Immature natural killer cell (primary cell): ENCODE measurements at regions not wholly inside any gene's neighbourhood (a gene's known extent, or its start where the extent isn't known, plus 50 kb on each side); places are given as distances from the start of the nearest gene placed in this dataset.
"Not testable (repeated sequence)": the region's sequence is repeated elsewhere in the genome, so short reads cannot be mapped to it uniquely, and the experiment has no call there.

Experiments
- DNase-seq, 3 donors: peaks; one replicate each; pipeline ENCODE4 v3.0.0; 2022; ENCODE audit warnings: mixed read lengths in 1 of 3
- H3K27ac Mint-ChIP-seq, 6 donors: one replicate each; pipeline ENCODE4 v1.8.0; 2020; ENCODE audit warnings: mixed read lengths in 6 of 6, mild to moderate bottlenecking in 5 of 6, inconsistent platforms in 4 of 6, moderate library complexity in 3 of 6
- H3K27me3 Mint-ChIP-seq, 3 donors: one replicate each; pipeline ENCODE4 v1.8.0; 2020 to 2021; ENCODE audit warnings: low read depth in 3 of 3, mild to moderate bottlenecking in 3 of 3, mixed read lengths in 3 of 3, moderate library complexity in 3 of 3, inconsistent platforms in 1 of 3
- H3K36me3 Mint-ChIP-seq, 3 donors: one replicate each; pipeline ENCODE4 v1.8.0; 2020; ENCODE audit warnings: mixed read lengths in 3 of 3, inconsistent platforms in 2 of 3, mild to moderate bottlenecking in 2 of 3
- H3K4me1 Mint-ChIP-seq, 2 donors: one replicate each; pipeline ENCODE4 v1.8.0; 2020; ENCODE audit warnings: inconsistent platforms in 2 of 2, mild to moderate bottlenecking in 2 of 2, mixed read lengths in 2 of 2, moderate library complexity in 1 of 2
- H3K4me3 Mint-ChIP-seq, 5 donors: one replicate each; pipeline ENCODE4 v1.8.0; 2020; ENCODE audit warnings: mild to moderate bottlenecking in 5 of 5, mixed read lengths in 5 of 5, inconsistent platforms in 3 of 5, moderate library complexity in 3 of 5
- H3K9me3 Mint-ChIP-seq, 6 donors: one replicate each; pipeline ENCODE4 v1.8.0; 2020; ENCODE audit warnings: mild to moderate bottlenecking in 6 of 6, mixed read lengths in 6 of 6, inconsistent platforms in 4 of 6, moderate library complexity in 3 of 6

DNA sequence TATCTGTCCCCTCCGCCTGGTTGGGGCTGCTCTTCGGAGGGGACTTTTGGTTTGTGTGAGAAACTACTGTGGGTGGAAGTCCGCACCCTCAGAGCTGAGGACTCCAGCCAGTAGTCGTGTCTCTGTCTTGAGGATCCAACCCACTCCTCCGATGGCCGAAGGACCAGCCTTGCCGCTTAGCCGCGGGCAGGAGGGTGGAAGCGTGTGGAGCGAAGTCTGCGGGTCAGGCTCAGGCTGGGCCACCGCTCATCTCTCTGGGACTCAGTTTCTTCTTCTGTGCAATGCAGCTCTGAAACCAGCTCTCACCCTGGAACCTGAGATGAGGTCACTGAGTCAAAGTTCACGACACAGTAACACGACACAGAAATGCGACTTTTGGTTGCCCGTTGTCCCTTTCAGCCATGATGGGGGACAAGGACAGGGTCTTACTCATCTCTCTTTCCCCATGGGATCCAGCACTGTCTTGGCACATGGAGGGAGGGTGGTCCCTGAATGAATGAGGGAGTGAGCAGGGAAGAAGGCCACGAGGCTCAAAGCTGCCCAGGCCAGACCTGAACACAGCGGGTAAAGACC lies 133.3 kb upstream of the PODXL start:
- peaks cover 4 to 21% (median 10%) of the 10 kb centered on the region in 3 donors for H3K27me3 Mint-ChIP-seq
- no peak overlapping the region for H3K27ac Mint-ChIP-seq
- no peak for DNase-seq
- H3K4me3 Mint-ChIP-seq = no peak overlapping the region
- no peaks in the 10 kb centered on the region for H3K36me3 Mint-ChIP-seq
- no peaks in the 10 kb centered on the region for H3K4me1 Mint-ChIP-seq
- no peaks in the 10 kb centered on the region for H3K9me3 Mint-ChIP-seq

GRCh38 chr7:131688738-131689661 lies 132.6 kb upstream of the PODXL start:
- Mint-ChIP-seq H3K27me3 (peaks cover 4 to 20% (median 10%) of the 10 kb centered on the region in 3 donors), H3K36me3 (no peaks in the 10 kb centered on the region), H3K9me3 (no peaks in the 10 kb centered on the region), H3K4me3 (no peak overlapping the region), H3K27ac (no peak overlapping the region), H3K4me1 (no peaks in the 10 kb centered on the region)
- peak; percentile 21 to 39 (median 29) for DNase-seq

GRCh38 chr7:131687296-131687695 lies 130.9 kb upstream of the PODXL start:
- Mint-ChIP-seq H3K36me3 (no peaks in the 10 kb centered on the region), H3K4me1 (no peaks in the 10 kb centered on the region), H3K27ac (no peak overlapping the region), H3K4me3 (no peak overlapping the region), H3K9me3 (no peaks in the 10 kb centered on the region), H3K27me3 (peaks cover 2 to 21% (median 8%) of the 10 kb centered on the region in 3 donors)
- no peak for DNase-seq

GRCh38 chr7:131686833-131687232 lies 130.4 kb upstream of the PODXL start:
- Mint-ChIP-seq H3K9me3 (no peaks in the 10 kb centered on the region), H3K27me3 (peaks cover 2 to 21% (median 10%) of the 10 kb centered on the region in 3 donors), H3K27ac (no peak overlapping the region), H3K4me3 (no peak overlapping the region), H3K36me3 (no peaks in the 10 kb centered on the region), H3K4me1 (no peaks in the 10 kb centered on the region)
- DNase-seq = no peak

DNA sequence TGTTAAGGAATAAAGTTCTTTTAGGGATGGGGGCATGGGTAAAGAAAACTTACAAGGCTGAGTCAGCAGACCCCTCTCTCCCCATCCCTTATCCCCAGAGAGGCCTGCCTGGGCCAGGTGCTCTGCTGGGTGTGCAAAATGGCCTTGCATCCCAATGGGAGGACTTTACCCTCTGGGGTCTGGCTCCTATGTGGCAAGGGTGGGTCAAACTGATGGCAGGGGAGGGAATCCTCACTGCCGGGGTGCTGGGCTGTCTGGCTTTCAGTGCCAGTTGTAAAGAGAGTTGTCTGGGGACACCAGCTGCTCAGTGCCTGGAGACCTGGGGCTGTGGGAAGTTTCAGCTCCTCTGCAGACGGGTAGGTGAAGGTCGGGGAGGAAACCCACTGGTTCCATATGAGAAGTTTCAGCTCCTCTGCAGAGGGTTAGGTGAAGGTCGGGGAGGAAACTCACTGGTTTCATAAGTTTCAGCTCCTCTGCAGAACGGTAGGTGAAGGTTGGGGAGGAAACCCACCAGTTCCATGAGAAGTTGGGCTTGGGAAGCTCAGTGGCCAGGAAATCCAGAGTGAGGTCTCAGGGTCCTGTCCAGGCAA lies 127.2 kb upstream of the PODXL start:
- no peak overlapping the region for H3K27ac Mint-ChIP-seq
- peaks cover 0 to 2% (median 0%) of the 10 kb centered on the region in 6 donors for H3K9me3 Mint-ChIP-seq
- no peak overlapping the region for H3K4me3 Mint-ChIP-seq
- no peak for DNase-seq
- no peaks in the 10 kb centered on the region for H3K4me1 Mint-ChIP-seq
- H3K27me3 Mint-ChIP-seq = peaks cover 3 to 12% (median 3%) of the 10 kb centered on the region in 3 donors
- H3K36me3 Mint-ChIP-seq = no peaks in the 10 kb centered on the region

GRCh38 chr7:131681961-131682360 lies 125.5 kb upstream of the PODXL start:
- H3K4me1 Mint-ChIP-seq = no peaks in the 10 kb centered on the region
- no peaks in the 10 kb centered on the region for H3K36me3 Mint-ChIP-seq

GRCh38 chr7:131679071-131679470 lies 122.6 kb upstream of the PODXL start:
- DNase-seq, H3K9me3 Mint-ChIP-seq, H3K27ac Mint-ChIP-seq, H3K4me3 Mint-ChIP-seq, H3K4me1 Mint-ChIP-seq, H3K27me3 Mint-ChIP-seq, H3K36me3 Mint-ChIP-seq: not testable (repeated sequence)

More at GRCh38 chr7:131681961-131682360, 125.5 kb upstream of the PODXL start:
- Mint-ChIP-seq H3K27ac (no peak overlapping the region), H3K9me3 (peaks cover 0 to 2% (median 0%) of the 10 kb centered on the region in 6 donors), H3K27me3 (peaks cover 1 to 8% (median 3%) of the 10 kb centered on the region in 3 donors), H3K4me3 (no peak overlapping the region)
- no peak for DNase-seq

- H3K36me3 Mint-ChIP-seq, H3K27me3 Mint-ChIP-seq, H3K27ac Mint-ChIP-seq, H3K9me3 Mint-ChIP-seq, H3K4me1 Mint-ChIP-seq, DNase-seq, H3K4me3 Mint-ChIP-seq: not testable (repeated sequence)
Observed at GRCh38 chr7:131676850-131677249, 120.4 kb upstream of the PODXL start.

DNA sequence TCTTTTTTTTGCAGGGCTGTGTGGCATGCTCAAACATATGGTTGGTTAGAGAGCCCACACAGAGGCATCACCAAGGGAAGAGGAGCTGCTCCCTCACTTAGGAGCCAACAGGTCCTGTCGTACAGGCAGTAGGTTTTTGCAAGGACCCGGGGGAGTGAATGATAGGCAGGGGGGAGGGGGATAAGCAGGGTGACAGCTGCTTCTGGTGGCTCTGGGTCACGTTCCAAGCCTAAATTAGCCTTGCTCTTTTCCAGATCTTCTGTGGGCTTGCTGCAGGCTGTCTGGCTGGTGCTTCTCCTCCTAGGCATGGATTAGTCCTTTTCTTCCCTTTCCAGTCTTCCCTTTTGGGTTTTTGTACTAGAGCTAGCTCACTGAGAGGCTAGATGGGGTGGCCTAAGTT lies 117.7 kb upstream of the PODXL start:
- H3K4me1 Mint-ChIP-seq = no peaks in the 10 kb centered on the region
- H3K9me3 Mint-ChIP-seq = peaks cover 0 to 8% (median 0%) of the 10 kb centered on the region in 6 donors
- no peaks in the 10 kb centered on the region for H3K36me3 Mint-ChIP-seq
- H3K27me3 Mint-ChIP-seq = peaks cover 0 to 14% (median 1%) of the 10 kb centered on the region in 3 donors
- DNase-seq = no peak
- no peak overlapping the region for H3K27ac Mint-ChIP-seq
- no peak overlapping the region for H3K4me3 Mint-ChIP-seq

GRCh38 chr7:131673576-131673975 lies 117.1 kb upstream of the PODXL start:
- H3K4me1 Mint-ChIP-seq = no peaks in the 10 kb centered on the region
- peaks cover 0 to 14% (median 1%) of the 10 kb centered on the region in 3 donors for H3K27me3 Mint-ChIP-seq

GRCh38 chr7:131670406-131670805 lies 114.0 kb upstream of the PODXL start:
- Mint-ChIP-seq H3K36me3 (no peaks in the 10 kb centered on the region), H3K27me3 (peaks cover 0 to 12% (median 1%) of the 10 kb centered on the region in 3 donors), H3K4me1 (no peaks in the 10 kb centered on the region), H3K27ac (no peak overlapping the region), H3K9me3 (peaks cover 0 to 8% (median 0%) of the 10 kb centered on the region in 6 donors), H3K4me3 (no peak overlapping the region)
- no peak for DNase-seq

More at GRCh38 chr7:131673576-131673975, 117.1 kb upstream of the PODXL start:
- Mint-ChIP-seq H3K27ac (no peak overlapping the region), H3K36me3 (no peaks in the 10 kb centered on the region), H3K4me3 (no peak overlapping the region), H3K9me3 (peaks cover 0 to 8% (median 0%) of the 10 kb centered on the region in 6 donors)
- no peak for DNase-seq

- Mint-ChIP-seq H3K9me3 (peaks cover 0 to 4% (median 0%) of the 10 kb centered on the region in 6 donors), H3K27me3 (peaks cover 0 to 14% (median 0%) of the 10 kb centered on the region in 3 donors), H3K4me3 (no peak overlapping the region), H3K4me1 (no peaks in the 10 kb centered on the region), H3K27ac (no peak overlapping the region), H3K36me3 (no peaks in the 10 kb centered on the region)
- no peak for DNase-seq
Observed at GRCh38 chr7:131667699-131668098, 111.3 kb upstream of the PODXL start.

DNA sequence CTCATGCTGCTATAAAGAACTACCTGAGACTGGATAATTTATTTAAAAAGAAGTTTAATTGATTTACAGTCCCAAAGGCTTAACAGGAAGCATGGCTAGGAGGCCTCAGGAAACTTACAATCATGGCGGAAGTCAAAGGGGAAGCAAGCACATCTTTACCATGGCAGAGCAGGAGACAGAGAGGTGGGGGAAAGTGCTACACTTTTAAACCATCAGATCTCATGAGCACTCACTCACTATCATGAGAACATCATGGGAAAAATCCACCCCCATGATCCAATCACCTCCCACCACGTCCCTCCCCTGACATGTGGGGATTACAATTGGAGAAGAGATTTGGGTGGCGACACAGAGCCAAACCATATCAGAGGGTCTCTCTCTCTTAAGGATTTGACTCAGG lies 108.6 kb upstream of the PODXL start:
- Mint-ChIP-seq H3K9me3 (peaks cover 0 to 4% (median 0%) of the 10 kb centered on the region in 6 donors), H3K27ac (no peak overlapping the region), H3K36me3 (no peaks in the 10 kb centered on the region), H3K27me3 (peaks cover 0 to 6% (median 0%) of the 10 kb centered on the region in 3 donors), H3K4me3 (no peak overlapping the region), H3K4me1 (no peaks in the 10 kb centered on the region)
- DNase-seq = no peak

DNA sequence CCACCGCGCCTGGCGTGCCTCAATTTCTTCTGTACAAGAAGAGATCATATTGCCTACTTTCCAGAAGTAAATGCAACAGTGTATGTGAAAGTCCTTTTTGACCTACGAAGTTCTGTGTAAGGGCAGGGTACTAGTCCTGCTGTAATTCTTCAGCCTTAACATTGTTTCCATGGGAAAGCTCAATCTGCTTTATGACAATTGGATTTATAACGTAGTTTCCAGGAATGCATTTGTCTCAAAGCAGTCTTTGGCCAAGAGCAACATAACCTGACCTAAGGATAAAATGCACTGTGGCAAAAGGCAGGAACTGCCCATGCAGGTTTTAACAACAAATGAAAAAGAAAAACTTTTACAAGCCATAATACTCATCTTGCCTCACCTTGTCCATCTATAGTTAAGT lies 108.1 kb upstream of the PODXL start:
- H3K9me3 Mint-ChIP-seq = peaks cover 0 to 2% (median 0%) of the 10 kb centered on the region in 6 donors
- no peak for DNase-seq
- no peaks in the 10 kb centered on the region for H3K36me3 Mint-ChIP-seq
- H3K27ac Mint-ChIP-seq = no peak overlapping the region
- H3K4me3 Mint-ChIP-seq = no peak overlapping the region
- no peaks in the 10 kb centered on the region for H3K4me1 Mint-ChIP-seq
- peaks cover 0 to 6% (median 0%) of the 10 kb centered on the region in 3 donors for H3K27me3 Mint-ChIP-seq
